Prostate gland (tissue), 2 donors: ENCODE measurements at regions not wholly inside any gene's neighbourhood (a gene's known extent, or its start where the extent isn't known, plus 50 kb on each side); places are given as distances from the start of the nearest gene placed in this dataset.

Experiments used
- CTCF ChIP-seq, 4 experiments: fragments of 200-600 bp in 2 of 4; fragments of 450-650 bp in 2 of 4; sonication (generic) in 2 of 4; IDR thresholded peaks; 1 replicate in 3 of 4; 2 replicates in 1 of 4; pipeline ENCODE4 v1.5.1; 2016 to 2019; ENCODE audit warnings: antibody characterized with exemption in 4 of 4, mild to moderate bottlenecking in 2 of 4, moderate library complexity in 2 of 4
- POLR2A ChIP-seq: fragments of 450-650 bp; IDR thresholded peaks from one replicate; pipeline ENCODE4 v1.6.1; 2016; ENCODE audit warnings: antibody characterized with exemption, mild to moderate bottlenecking

GRCh38 chr18:76277801-76278200 lies 217.2 kb downstream of the ZNF516 start:
- TF ChIP-seq CTCF (IDR thresholded peaks at IDR 0.05), result no peak
- TF ChIP-seq POLR2A, result no peak
